K562 (cell line): ENCODE measurements at regions not wholly inside any gene's neighbourhood (a gene's known extent, or its start where the extent isn't known, plus 50 kb on each side); places are given as distances from the start of the nearest gene placed in this dataset.
"Not testable (repeated sequence)": the region's sequence is repeated elsewhere in the genome, so short reads cannot be mapped to it uniquely, and the experiment has no call there.

ENCODE experiments used
- ATAC-seq: fragments of 200-7000 bp; cut with Tn5 transposase; 3 replicates; pipeline ENCODE4 v1.9.1; 2020; ENCODE audit warnings: moderate library complexity
- BruUV-seq: library from RNA; stranded (reverse); fragments of 400-500 nt; replicated peaks from 2 replicates; lab custom pipeline; 2021; lab: Mats Ljungman, UMichigan
- CTCF ChIA-PET: fragments of 300-600 bp; formaldehyde crosslinking; extraction: SDS; loops from one replicate; lab custom pipeline; 2021; ENCODE audit warnings: low intra/inter-chr PET ratio; lab: Yijun Ruan, JAX
- POLR2A ChIA-PET: fragments of 300-600, 350-650 bp; sonication (Branson Sonifier 250); formaldehyde crosslinking; extraction: SDS; loops from one replicate; lab custom pipeline; 2021; ENCODE audit warnings: antibody characterized with exemption, inconsistent platforms; lab: Yijun Ruan, JAX
- DNase-seq, 4 experiments: peaks; one replicate each; pipeline versions ENCODE4 v3.0.0 to v3.0.0-alpha.2; 2011 to 2018; ENCODE audit warnings: low spot score in 3 of 4, mixed read lengths in 3 of 4; ENCODE audit errors: extremely low read depth in 1 of 4
- FAIRE-seq: peaks from 2 replicates; lab custom pipeline; 2011; peaks lifted over from hg19 to GRCh38; lab: Jason Lieb, UNC
- H2AFZ ChIP-seq: 2 replicates; pipeline ENCODE4 v1.6.0; 2011; ENCODE audit warnings: low read depth, low read length, control low read depth, inconsistent platforms
- H3K27ac ChIP-seq: fragments of 200-600 bp; 3 replicates; pipeline ENCODE4 v1.8.0; 2011; ENCODE audit warnings: low read depth, mild to moderate bottlenecking, control low read depth, inconsistent platforms, low read length, moderate library complexity, mixed read lengths; ENCODE audit errors: extremely low read depth
- H3K27me3 ChIP-seq, 2 experiments: fragments of 300-600 bp in 1 of 2; 2 replicates in 1 of 2; 3 replicates in 1 of 2; pipeline versions ENCODE4 v1.6.0 to v1.8.0; 2011; ENCODE audit warnings: inconsistent platforms in 2 of 2, low read length in 2 of 2, mild to moderate bottlenecking in 1 of 2, mixed read lengths in 1 of 2, moderate library complexity in 1 of 2; ENCODE audit not compliant: control insufficient read depth in 2 of 2, insufficient read depth in 2 of 2
- H3K36me3 ChIP-seq: fragments of 300-600 bp; 3 replicates; pipeline ENCODE4 v1.8.0; 2011; ENCODE audit warnings: mild to moderate bottlenecking, low read length, inconsistent platforms; ENCODE audit not compliant: control insufficient read depth, insufficient read depth
- H3K4me1 ChIP-seq, 2 experiments: fragments of 200-600 bp in 1 of 2; replicated peaks in 1 of 2; 2 replicates in 1 of 2; 3 replicates in 1 of 2; pipeline versions ENCODE4 v1.5.1 to v1.8.0; 2011; ENCODE audit warnings: inconsistent platforms in 2 of 2, low read length in 2 of 2, mild to moderate bottlenecking in 1 of 2, mixed read lengths in 1 of 2, moderate library complexity in 1 of 2; ENCODE audit not compliant: control insufficient read depth in 2 of 2, insufficient read depth in 2 of 2
- H3K4me2 ChIP-seq: 2 replicates; pipeline ENCODE4 v1.6.1; 2011; ENCODE audit warnings: low read length, control low read depth, inconsistent platforms, mixed read lengths; ENCODE audit not compliant: insufficient read depth
- H3K4me3 ChIP-seq: fragments of 200-600 bp; sonication (generic), shearing (Covaris generic); 2 replicates; pipeline ENCODE4 v1.5.1; 2016; ENCODE audit warnings: control low read depth, inconsistent platforms
- H3K79me2 ChIP-seq: fragments of 200-600 bp; 3 replicates; pipeline ENCODE4 v1.8.0; 2011; ENCODE audit warnings: low read length, inconsistent platforms; ENCODE audit not compliant: control insufficient read depth, insufficient read depth
- H3K9ac ChIP-seq, 2 experiments: 2 replicates each; pipeline versions ENCODE4 v1.6.0 to v1.6.1; 2011; ENCODE audit warnings: low read depth in 2 of 2, low read length in 2 of 2, control low read depth in 1 of 2, inconsistent platforms in 1 of 2, mild to moderate bottlenecking in 1 of 2, mixed read lengths in 1 of 2; ENCODE audit not compliant: insufficient read depth in 1 of 2
- H3K9me1 ChIP-seq: one replicate; pipeline ENCODE4 v1.6.0; 2011; ENCODE audit warnings: inconsistent platforms, mild to moderate bottlenecking, low read length, moderate library complexity; ENCODE audit not compliant: control insufficient read depth, insufficient read depth
- H3K9me3 ChIP-seq: replicated peaks from 2 replicates; pipeline ENCODE4 v1.5.1; 2011; ENCODE audit warnings: low read depth, low read length, inconsistent platforms; ENCODE audit not compliant: control insufficient read depth, insufficient read depth
- H4K20me1 ChIP-seq: replicated peaks from 2 replicates; pipeline ENCODE4 v1.6.1; 2011; ENCODE audit warnings: low read length, inconsistent platforms, mixed read lengths; ENCODE audit not compliant: control insufficient read depth, insufficient read depth
- CBFA2T3 ChIP-seq: fragments of 450-650 bp; IDR thresholded peaks from 2 replicates; pipeline ENCODE4 v1.6.1; 2017
- CEBPB ChIP-seq: fragments of 450-650 bp; IDR thresholded peaks from 2 replicates; pipeline ENCODE4 v1.6.1; 2016; ENCODE audit warnings: missing genetic modification characterization, missing compliant biosample characterization
- CEBPG ChIP-seq, 3 experiments: fragments of 200-800 bp in 1 of 3; sonication (Bioruptor generic) in 1 of 3; sonication (generic) in 1 of 3; formaldehyde crosslinking in 1 of 3; IDR thresholded peaks in 2 of 3; conservative IDR thresholded peaks in 1 of 3; 2 replicates each; pipeline versions ENCODE4 v1.6.1 to v1.8.0; 2016 to 2022; ENCODE audit warnings: missing compliant biosample characterization in 2 of 3, missing genetic modification characterization in 2 of 3, mild to moderate bottlenecking in 1 of 3, missing genetic modification reagents in 1 of 3
- HDAC1 ChIP-seq, 2 experiments: fragments of 450-650 bp; IDR thresholded peaks; 2 replicates each; pipeline ENCODE4 v1.6.1; 2016 to 2017; ENCODE audit warnings: inconsistent platforms in 1 of 2, mild to moderate bottlenecking in 1 of 2, moderate library complexity in 1 of 2
- HDAC2 ChIP-seq: fragments of 450-650 bp; IDR thresholded peaks from 2 replicates; pipeline ENCODE4 v1.6.1; 2016; ENCODE audit warnings: mild to moderate bottlenecking
- KDM1A ChIP-seq, 2 experiments: fragments of 450-650 bp; IDR thresholded peaks; 2 replicates each; pipeline ENCODE4 v1.6.1; 2016; ENCODE audit warnings: mild to moderate bottlenecking in 2 of 2
- RCOR1 ChIP-seq, 2 experiments: IDR thresholded peaks; 2 replicates each; pipeline ENCODE4 v1.6.1; 2012; ENCODE audit warnings: low read depth in 2 of 2, low read length in 2 of 2, borderline replicate concordance in 1 of 2, improper control_type of control experiment in 1 of 2
- TEAD4 ChIP-seq, 2 experiments: sonication (generic) in 1 of 2; formaldehyde crosslinking in 1 of 2; IDR thresholded peaks; 2 replicates each; pipeline versions ENCODE4 v1.6.1 to v1.8.0; 2012 to 2022; ENCODE audit warnings: borderline replicate concordance in 1 of 2, inconsistent platforms in 1 of 2, low read length in 1 of 2, mild to moderate bottlenecking in 1 of 2, missing genetic modification reagents in 1 of 2
- ZNF384 ChIP-seq: IDR thresholded peaks from 2 replicates; pipeline ENCODE4 v1.6.1; 2012; ENCODE audit warnings: low read depth, low read length, improper control_type of control experiment
- WGBS: fragments of 100-300 bp; shearing (Covaris generic); methylation state at CpG from one replicate; pipeline ENCODE4 v1.1.6; 2016; ENCODE audit warnings: low coverage, mixed read lengths; ENCODE audit not compliant: insufficient coverage; ENCODE audit errors: missing lambda C conversion rate; 5-methylcytosine and 5-hydroxymethylcytosine counted together
- in situ Hi-C: fragments of 300-500 bp; cut with MboI; formaldehyde crosslinking; loops from 4 replicates; pipeline ENCODE4 v1.15.0; 2018; ENCODE audit warnings: inconsistent platforms, mixed read lengths
- intact Hi-C: fragments of 100-400 bp; cut with micrococcal nuclease; formaldehyde crosslinking; loops from 2 replicates; pipeline ENCODE4 v1.14.2; 2022

DNA sequence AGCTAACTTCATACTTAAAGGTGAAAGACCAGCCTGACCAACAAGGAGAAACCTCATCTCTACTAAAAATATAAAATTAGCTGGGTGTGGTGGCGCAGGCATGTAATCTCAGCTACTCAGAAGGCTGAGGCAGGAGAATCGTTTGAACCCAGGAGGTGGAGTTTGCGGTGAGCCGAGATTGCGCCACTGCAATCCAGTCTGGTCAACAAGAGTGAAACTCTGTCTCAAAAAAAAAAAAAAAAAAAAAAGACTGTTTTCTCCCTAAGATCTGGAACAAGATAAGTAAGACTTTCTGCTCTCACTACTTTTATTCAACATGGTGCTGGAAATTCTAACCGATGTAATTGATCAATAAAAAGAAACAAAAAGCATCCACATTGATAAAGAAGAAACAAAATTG is 131.9 kb upstream of the GALNT2 start:
- not testable (repeated sequence) for TF ChIP-seq CEBPG (CRISPR knock-in tag; IDR thresholded peaks at IDR 0.05); TEAD4 (CRISPR knock-in tag; IDR thresholded peaks at IDR 0.05; ENCODE audit: borderline replicate concordance)
- TF ChIP-seq CEBPG (tag; conservative IDR thresholded peaks at IDR 0.05 in 1 of 2, IDR thresholded peaks at IDR 0.05 in 1 of 2) (peak in 1 of 2 experiments; percentile 38; a peak in 2 of 4 replicates), CEBPB (peak; percentile 58), TEAD4 (IDR thresholded peaks at IDR 0.05; ENCODE audit: low read length) (peak; percentile 38; the same call in 1 of the 2 replicates), ZNF384 (peak; percentile 54), HDAC2 (0 out of 2 replicates have a peak, but pooled peaks have one; percentile 42), CBFA2T3 (peak; percentile 41; the same call in 1 of the 2 replicates), RCOR1 (IDR thresholded peaks at IDR 0.05; ENCODE audit: borderline replicate concordance in 1 of 2, low read depth in 2 of 2, low read length in 2 of 2) (peak in 1 of 2 experiments; percentile 88; a peak in 2 of 4 replicates), HDAC1 (IDR thresholded peaks at IDR 0.05) (peak in 1 of 2 experiments; percentile 32; a peak in 1 of 4 replicates), KDM1A (IDR thresholded peaks at IDR 0.05) (peak; percentile 85 to 90)
- TF ChIP-seq, all 486 proteins: peak for 9; not testable (repeated sequence) for 477
- ATAC-seq = not testable (repeated sequence)

More for the DNA sequence above, 131.9 kb upstream of the GALNT2 start:
- peak in 1 of 4 experiments; percentile 15 for DNase-seq
- H3K4me3 ChIP-seq, H3K4me1 ChIP-seq, POLR2A ChIA-PET, H3K9me1 ChIP-seq, H3K36me3 ChIP-seq, H3K9ac ChIP-seq, intact Hi-C loops, H3K79me2 ChIP-seq, H3K9me3 ChIP-seq, CTCF ChIA-PET, H4K20me1 ChIP-seq, H3K4me2 ChIP-seq, FAIRE-seq, H2AFZ ChIP-seq, H3K27ac ChIP-seq, BruUV-seq, in situ Hi-C loops: not testable (repeated sequence)
- H3K27me3 ChIP-seq = peaks cover 14 to 16% of the 10 kb centered on the region in 2 experiments
- whole genome bisulfite sequencing = 2% methylated on average over 6 of the region's 6 CpGs
